ENCODE measurements at regions not wholly inside any gene's neighbourhood (a gene's known extent, or its start where the extent isn't known, plus 50 kb on each side); places are given as distances from the start of the nearest gene placed in this dataset.
"Not testable (repeated sequence)": the region's sequence is repeated elsewhere in the genome, so short reads cannot be mapped to it uniquely, and the experiment has no call there.

DNA sequence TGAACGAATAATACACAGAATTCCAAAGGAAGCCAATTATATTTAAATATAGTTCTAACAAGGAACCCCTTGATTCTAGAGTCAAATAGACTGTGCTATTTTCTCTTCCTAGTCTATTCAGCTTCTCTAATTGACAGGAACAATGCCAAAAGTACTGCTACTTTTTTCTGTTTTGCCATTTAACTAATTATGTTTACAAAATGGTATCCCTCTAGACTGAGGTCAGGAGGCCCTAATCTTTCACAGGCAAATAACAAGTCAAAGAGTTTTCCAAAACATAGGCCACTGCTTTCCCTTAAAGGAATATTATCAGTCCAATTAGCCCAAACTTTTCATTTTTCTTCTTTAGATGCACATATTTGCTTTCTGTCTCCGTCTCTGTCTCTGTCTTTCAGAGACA is 539.3 kb downstream of the RFPL4B start:
- H3K36me3 ChIP-seq (ENCODE audit: insufficient read depth, low read length): no peaks in the 10 kb centered on the region
- no peak overlapping the region for H3K9ac ChIP-seq (ENCODE audit: low read length)
- no peak for TF ChIP-seq EZH2 (IDR thresholded peaks at IDR 0.05; ENCODE audit: borderline replicate concordance, low read length)
- H3K27me3 ChIP-seq (ENCODE audit: insufficient read depth, low read length): no peaks in the 10 kb centered on the region
- no peaks in the 10 kb centered on the region for H3K9me3 ChIP-seq (ENCODE audit: low read length)
- H3F3A ChIP-seq (ENCODE audit: insufficient read depth, low read length): no peaks in the 10 kb centered on the region
- H3K27ac ChIP-seq (ENCODE audit: low read depth, low read length, poor library complexity, severe bottlenecking): no peak overlapping the region
- H3K9me2 ChIP-seq (ENCODE audit: low read depth, low read length): no peaks in the 10 kb centered on the region
- no peaks in the 10 kb centered on the region for H4K20me1 ChIP-seq (ENCODE audit: insufficient read depth, low read length)
- no peak overlapping the region for H3K4me3 ChIP-seq (ENCODE audit: low read depth, low read length, poor library complexity, severe bottlenecking)
- H2AFZ ChIP-seq (ENCODE audit: low read length): no peak overlapping the region
- no peaks in the 10 kb centered on the region for H3K79me2 ChIP-seq (ENCODE audit: insufficient read depth, low read length)
- H3K4me1 ChIP-seq (ENCODE audit: insufficient read depth, low read length, severe bottlenecking): no peaks in the 10 kb centered on the region
- H3K4me2 ChIP-seq (ENCODE audit: low read length): no peak overlapping the region

DNA sequence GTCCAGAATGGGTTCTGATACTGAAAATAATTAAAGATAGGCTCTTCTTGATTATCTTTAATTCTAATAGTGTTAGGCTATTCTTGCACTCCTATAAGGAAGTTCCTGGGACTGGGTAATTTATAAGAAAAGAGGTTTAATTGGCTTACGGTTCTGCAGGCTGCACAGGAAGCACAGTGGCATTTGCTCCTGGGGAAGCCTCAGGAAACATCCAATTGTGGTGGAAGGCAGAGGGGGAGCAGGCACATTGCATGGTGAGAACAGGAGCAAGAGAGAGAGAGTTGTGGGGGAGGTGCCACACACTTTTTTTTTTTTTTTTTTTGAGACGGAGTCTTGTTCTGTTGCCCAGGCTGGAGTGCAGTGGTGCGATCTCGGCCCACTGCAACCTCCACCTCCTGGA is 540.3 kb downstream of the RFPL4B start:
- H2AFZ ChIP-seq (ENCODE audit: low read length); H3K4me3 ChIP-seq (ENCODE audit: low read depth, low read length, poor library complexity, severe bottlenecking); H3K36me3 ChIP-seq (ENCODE audit: insufficient read depth, low read length); H3K4me1 ChIP-seq (ENCODE audit: insufficient read depth, low read length, severe bottlenecking); H3K9ac ChIP-seq (ENCODE audit: low read length); H3K4me2 ChIP-seq (ENCODE audit: low read length); H4K20me1 ChIP-seq (ENCODE audit: insufficient read depth, low read length); H3K9me2 ChIP-seq (ENCODE audit: low read depth, low read length); H3K79me2 ChIP-seq (ENCODE audit: insufficient read depth, low read length); H3K9me3 ChIP-seq (ENCODE audit: low read length); H3K27me3 ChIP-seq (ENCODE audit: insufficient read depth, low read length); H3F3A ChIP-seq (ENCODE audit: insufficient read depth, low read length); H3K27ac ChIP-seq (ENCODE audit: low read depth, low read length, poor library complexity, severe bottlenecking): not testable (repeated sequence)

DNA sequence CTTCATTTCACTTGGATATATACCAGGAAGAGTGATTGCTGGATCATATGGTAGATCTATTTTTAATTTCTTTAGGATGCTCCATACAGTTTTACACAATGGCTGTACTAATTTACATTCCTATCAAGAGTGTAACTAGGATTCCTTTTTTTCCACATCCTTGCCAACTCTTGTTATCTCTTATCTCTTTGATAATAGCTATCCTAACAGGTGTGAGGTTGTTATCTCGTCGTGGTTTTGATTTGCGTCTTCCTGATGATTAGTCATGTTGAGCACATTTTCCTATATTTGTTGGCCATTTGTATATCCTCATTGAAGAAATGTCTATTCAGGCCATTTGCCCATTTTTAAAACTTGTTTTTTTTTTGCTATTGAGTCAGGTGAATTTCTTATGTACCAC is 552.4 kb downstream of the RFPL4B start:
- H3K9me2 ChIP-seq (ENCODE audit: low read depth, low read length): no peaks in the 10 kb centered on the region
- no peak overlapping the region for H3K9ac ChIP-seq (ENCODE audit: low read length)
- no peaks in the 10 kb centered on the region for H3K79me2 ChIP-seq (ENCODE audit: insufficient read depth, low read length)
- H3F3A ChIP-seq (ENCODE audit: insufficient read depth, low read length): no peaks in the 10 kb centered on the region
- H4K20me1 ChIP-seq (ENCODE audit: insufficient read depth, low read length): no peaks in the 10 kb centered on the region
- no peaks in the 10 kb centered on the region for H3K4me1 ChIP-seq (ENCODE audit: insufficient read depth, low read length, severe bottlenecking)
- H3K27ac ChIP-seq (ENCODE audit: low read depth, low read length, poor library complexity, severe bottlenecking): no peak overlapping the region
- TF ChIP-seq EZH2 (IDR thresholded peaks at IDR 0.05; ENCODE audit: borderline replicate concordance, low read length): no peak
- TF ChIP-seq, protein P1, sequence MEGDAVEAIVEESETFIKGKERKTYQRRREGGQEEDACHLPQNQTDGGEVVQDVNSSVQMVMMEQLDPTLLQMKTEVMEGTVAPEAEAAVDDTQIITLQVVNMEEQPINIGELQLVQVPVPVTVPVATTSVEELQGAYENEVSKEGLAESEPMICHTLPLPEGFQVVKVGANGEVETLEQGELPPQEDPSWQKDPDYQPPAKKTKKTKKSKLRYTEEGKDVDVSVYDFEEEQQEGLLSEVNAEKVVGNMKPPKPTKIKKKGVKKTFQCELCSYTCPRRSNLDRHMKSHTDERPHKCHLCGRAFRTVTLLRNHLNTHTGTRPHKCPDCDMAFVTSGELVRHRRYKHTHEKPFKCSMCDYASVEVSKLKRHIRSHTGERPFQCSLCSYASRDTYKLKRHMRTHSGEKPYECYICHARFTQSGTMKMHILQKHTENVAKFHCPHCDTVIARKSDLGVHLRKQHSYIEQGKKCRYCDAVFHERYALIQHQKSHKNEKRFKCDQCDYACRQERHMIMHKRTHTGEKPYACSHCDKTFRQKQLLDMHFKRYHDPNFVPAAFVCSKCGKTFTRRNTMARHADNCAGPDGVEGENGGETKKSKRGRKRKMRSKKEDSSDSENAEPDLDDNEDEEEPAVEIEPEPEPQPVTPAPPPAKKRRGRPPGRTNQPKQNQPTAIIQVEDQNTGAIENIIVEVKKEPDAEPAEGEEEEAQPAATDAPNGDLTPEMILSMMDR (IDR thresholded peaks at IDR 0.05; ENCODE audit: low read length): no peak
- no peaks in the 10 kb centered on the region for H3K9me3 ChIP-seq (ENCODE audit: low read length)
- no peak overlapping the region for H3K4me2 ChIP-seq (ENCODE audit: low read length)
- H3K4me3 ChIP-seq (ENCODE audit: low read depth, low read length, poor library complexity, severe bottlenecking): no peak overlapping the region
- H2AFZ ChIP-seq (ENCODE audit: low read length): no peak overlapping the region
- H3K27me3 ChIP-seq (ENCODE audit: insufficient read depth, low read length): no peaks in the 10 kb centered on the region
- no peaks in the 10 kb centered on the region for H3K36me3 ChIP-seq (ENCODE audit: insufficient read depth, low read length)

DNA sequence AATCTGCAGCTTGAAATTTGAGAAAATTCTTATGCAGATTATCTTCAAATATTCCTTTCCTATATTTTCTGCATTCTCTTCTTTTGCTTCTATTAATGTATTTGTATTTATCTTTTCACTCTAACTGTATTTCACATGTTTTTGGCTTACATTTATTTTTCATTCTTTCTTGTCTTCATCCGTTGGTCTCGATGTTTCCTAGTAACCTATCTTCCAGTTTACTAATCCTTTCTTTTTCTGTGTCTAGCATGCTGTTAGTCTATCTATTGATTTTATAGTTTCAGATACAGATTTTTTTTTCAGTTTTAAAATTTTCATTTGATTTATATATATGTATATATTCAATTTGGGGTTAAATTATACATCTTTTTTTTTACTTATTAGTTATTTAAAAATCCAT is 556.2 kb downstream of the RFPL4B start:
- Histone ChIP-seq H3K9me3 (ENCODE audit: low read length) (no peaks in the 10 kb centered on the region), H3K4me2 (ENCODE audit: low read length) (no peak overlapping the region), H3F3A (ENCODE audit: insufficient read depth, low read length) (no peaks in the 10 kb centered on the region), H3K27ac (ENCODE audit: low read depth, low read length, poor library complexity, severe bottlenecking) (no peak overlapping the region), H4K20me1 (ENCODE audit: insufficient read depth, low read length) (no peaks in the 10 kb centered on the region), H3K36me3 (ENCODE audit: insufficient read depth, low read length) (no peaks in the 10 kb centered on the region), H2AFZ (ENCODE audit: low read length) (no peak overlapping the region), H3K4me1 (ENCODE audit: insufficient read depth, low read length, severe bottlenecking) (no peaks in the 10 kb centered on the region), H3K79me2 (ENCODE audit: insufficient read depth, low read length) (no peaks in the 10 kb centered on the region), H3K27me3 (ENCODE audit: insufficient read depth, low read length) (no peaks in the 10 kb centered on the region), H3K9ac (ENCODE audit: low read length) (no peak overlapping the region), H3K9me2 (ENCODE audit: low read depth, low read length) (no peaks in the 10 kb centered on the region), H3K4me3 (ENCODE audit: low read depth, low read length, poor library complexity, severe bottlenecking) (no peak overlapping the region)
- no peak for TF ChIP-seq EZH2 (IDR thresholded peaks at IDR 0.05; ENCODE audit: borderline replicate concordance, low read length)
- TF ChIP-seq, protein P1 (IDR thresholded peaks at IDR 0.05; ENCODE audit: low read length): no peak
